GM18511 (cell line): ENCODE measurements at regions not wholly inside any gene's neighbourhood (a gene's known extent, or its start where the extent isn't known, plus 50 kb on each side); places are given as distances from the start of the nearest gene placed in this dataset.

Experiments used
- ATAC-seq: cut with Tn5 transposase; IDR thresholded peaks from one replicate; pipeline ENCODE4 v1.9.1; 2021; ENCODE audit warnings: mild to moderate bottlenecking, moderate library complexity; ENCODE audit not compliant: unreplicated experiment

DNA sequence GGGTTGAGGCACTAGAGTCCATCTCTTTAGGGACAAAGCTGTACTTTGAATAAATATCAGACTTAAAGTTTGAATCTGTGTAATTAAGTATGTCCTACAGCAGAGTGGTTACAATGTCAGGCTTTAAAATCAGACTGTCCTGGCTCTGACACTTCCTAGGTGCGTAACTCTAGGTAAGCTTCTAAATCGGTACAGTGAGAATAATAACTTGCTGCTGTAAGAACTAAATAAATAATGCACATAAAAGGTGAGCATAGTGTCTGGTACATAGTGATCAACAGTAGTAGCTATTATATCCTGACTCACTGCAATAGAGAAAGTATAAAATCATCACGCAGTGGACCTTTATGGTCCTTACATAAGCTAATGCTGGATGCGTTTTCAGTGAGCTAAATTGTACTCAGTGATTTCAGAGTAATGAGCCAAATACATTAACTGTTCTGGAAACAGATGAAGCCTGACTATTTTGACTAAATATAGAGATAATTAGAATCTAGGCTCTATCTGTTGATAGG lies 72.2 kb upstream of the PDK4 start:
- ATAC-seq: no peak

DNA sequence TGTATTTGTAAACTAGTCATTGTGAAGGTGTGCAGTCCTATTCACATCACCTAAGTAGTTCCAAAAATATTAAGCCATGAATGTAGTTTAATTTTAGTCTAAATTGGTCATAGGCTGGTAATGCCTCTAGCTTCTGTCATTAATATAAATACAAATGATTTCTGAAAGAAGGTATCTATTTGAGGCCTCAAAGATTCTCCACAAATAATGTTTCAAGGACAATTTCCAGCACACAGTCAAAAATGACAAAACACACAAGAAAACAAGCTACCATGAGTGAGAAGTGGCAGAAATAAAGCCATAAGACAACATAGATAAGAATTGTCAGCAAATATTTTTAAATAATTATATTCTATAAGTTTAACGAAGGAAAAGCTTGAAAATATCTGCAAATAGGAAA lies 66.7 kb upstream of the PDK4 start:
- no peak for ATAC-seq

GRCh38 chr7:95660023-95660434 lies 63.7 kb upstream of the PDK4 start:
- ATAC-seq: no peak

DNA sequence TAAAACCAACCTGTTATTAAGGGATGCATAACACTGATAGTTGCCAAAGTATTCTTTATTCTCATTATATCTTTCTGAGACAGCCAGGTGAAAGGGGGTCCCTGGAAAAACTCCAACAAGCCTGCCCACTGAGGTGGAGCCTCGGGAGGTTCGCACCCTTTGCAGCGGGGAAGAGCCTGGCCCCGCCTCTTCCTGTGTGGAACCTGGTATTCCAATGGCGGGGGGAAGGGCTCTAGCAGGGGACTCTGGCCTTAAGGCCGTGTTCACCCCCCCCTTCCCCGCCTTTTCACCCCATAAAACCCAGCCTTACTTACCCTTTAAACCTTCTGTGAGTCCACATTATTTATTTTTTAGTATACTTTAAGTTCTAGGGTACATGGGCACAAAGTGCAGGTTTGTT lies 62.4 kb upstream of the PDK4 start:
- ATAC-seq: no peak

DNA sequence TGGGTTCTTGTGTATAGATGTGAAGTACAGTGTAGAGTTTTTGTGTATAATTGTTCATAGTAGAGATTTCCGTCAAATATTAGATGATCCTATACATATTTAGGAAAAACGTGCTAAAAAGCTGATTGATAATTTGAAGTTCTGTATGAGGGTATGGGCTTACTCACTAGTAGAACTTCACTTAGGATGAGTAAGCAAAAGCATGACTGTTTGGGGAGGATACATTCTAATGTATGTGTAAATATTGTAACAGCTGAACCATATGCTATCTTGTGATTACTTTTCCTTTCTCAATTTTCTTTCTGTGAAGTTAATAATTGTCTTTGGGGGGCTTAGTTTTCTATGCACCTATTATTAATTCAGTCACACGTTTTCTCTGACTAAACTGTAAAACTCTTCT lies 53.2 kb upstream of the PDK4 start:
- no peak for ATAC-seq

- no peak for ATAC-seq
Observed at GRCh38 chr7:95646350-95646749, 50.0 kb upstream of the PDK4 start.
